HS-27A (cell line): ENCODE measurements at regions not wholly inside any gene's neighbourhood (a gene's known extent, or its start where the extent isn't known, plus 50 kb on each side); places are given as distances from the start of the nearest gene placed in this dataset.

ENCODE experiments used
- DNase-seq: peaks from one replicate; pipeline ENCODE4 v3.0.0-alpha.2; 2012; ENCODE audit warnings: low read depth, missing footprints

DNA sequence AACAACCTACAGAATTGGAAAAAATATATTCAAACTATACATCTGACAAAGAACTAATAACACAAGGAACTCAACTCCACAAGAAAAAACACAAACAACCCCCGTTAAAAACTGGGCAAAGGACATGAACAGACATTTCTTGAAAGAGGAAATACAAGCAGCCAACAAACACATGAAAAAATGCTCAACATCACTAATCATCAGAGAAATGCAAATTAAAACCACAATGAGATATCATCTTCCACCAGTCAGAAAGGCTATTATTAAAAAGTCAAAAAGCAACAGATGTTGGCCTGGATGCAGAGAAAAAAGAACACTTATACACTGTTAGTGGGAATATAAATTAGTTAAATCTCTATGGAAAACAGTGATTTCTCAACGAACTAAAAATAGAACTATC is 82.6 kb upstream of the CCDC91 start:
- no peak for DNase-seq

DNA sequence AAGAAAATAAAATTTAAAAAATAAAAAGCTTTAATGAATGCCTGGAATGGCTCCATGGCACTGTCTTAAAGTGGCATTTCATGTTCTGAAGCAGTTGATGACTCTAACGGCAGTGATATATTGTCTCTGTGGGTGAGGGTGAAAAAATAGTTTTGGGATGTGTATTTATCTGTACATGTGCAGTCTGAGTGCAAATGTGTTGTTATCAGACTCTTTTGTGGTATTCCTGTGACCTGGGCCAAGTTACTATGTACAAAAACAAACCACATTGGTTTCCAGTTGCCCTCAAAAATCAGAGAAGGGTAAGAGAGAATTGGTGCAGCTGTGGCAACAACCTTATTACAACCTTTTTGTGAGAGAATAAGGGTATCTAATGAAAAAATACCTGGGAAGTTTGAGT is 81.7 kb upstream of the CCDC91 start:
- no peak for DNase-seq

DNA sequence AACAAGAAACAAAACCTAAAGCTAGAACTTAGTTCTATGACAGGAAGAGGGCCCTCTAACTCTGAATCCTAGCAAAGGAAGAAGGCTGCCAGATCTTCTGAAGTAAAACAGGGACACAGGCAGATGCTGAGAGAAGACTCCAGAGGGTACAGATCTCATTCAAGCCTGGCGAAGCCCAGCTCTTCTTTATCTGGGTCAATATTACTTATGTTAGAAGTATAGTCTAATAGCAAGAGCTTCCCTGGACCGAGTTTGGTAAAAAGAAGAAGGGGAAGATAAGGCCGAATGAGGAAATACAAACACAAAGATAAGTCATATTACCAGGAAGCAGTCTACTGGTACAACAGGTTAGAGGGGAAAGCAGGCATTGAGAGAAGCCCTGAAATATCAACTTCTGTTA is 79.9 kb upstream of the CCDC91 start:
- no peak for DNase-seq

DNA sequence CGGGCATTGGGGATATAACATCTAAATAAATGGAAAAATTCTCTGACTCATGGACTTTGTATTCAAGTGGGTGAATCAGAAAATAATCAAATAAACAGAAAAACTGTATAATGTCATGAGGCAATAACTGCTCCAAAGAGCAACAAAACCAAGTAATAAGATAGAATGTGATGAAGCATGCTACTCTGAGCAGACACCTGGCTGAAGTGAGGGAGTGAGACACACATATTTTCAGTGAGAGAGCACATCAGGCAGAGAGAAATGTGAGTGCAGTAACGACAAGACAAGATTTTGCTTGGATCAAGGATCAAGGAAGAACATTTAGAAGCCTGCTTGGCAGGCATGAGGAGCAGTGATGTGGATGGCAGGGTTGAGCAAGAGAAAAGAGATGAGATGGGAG is 75.8 kb upstream of the CCDC91 start:
- DNase-seq: no peak

DNA sequence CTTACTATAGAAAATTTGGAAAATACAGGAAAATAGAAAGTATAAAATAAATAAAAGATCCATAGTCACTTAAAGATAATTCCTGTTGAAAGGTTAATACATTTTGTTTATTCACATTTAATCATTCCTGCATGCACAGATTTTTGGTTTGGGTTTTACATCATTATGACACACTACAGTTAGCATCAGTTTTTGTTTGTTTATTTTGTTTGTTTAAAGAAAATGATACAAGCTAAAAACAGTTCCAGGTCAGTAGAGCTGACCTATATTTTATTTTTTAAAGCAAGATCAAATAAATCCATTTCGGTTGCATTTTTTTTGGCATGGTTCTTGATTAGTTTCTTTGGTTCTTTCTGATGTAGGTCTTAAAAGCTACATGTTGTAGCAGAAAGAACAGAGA is 68.8 kb upstream of the CCDC91 start:
- DNase-seq: no peak

DNA sequence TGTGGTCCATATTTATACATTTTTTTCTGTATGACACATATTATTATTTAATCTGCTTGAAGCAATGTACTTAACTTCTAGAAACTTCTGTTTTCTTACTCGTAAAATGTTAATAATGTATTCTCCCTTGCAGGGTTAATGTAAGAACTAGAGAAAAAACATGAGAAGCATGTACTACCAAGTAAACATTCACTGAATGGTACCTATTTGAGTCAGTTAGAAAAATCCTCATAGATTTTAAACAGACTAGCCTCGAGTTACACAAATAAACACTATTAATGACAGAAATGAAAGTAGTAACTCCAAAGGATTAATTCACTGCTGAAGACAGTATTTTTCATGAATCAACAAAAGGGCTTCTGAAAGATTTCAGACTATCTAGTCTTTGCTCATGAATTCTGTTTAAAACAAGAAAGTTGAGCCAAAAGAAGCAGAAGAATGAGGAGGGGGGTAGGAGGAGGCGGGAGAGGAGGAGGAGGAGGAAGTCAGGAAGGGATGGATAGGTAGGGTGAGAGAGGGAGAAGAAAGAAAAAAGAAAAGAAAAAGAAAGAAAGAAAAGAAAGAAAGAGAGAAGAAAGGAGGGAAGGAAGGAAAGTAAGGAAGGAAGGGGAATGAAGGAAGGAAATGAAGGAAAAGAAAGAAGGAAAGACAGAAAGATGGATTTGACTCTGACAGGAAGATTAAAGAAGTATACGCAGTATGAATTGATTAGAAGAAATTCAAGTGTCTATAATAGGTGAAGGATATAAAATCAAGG is 68.2 kb upstream of the CCDC91 start:
- DNase-seq: no peak

DNA sequence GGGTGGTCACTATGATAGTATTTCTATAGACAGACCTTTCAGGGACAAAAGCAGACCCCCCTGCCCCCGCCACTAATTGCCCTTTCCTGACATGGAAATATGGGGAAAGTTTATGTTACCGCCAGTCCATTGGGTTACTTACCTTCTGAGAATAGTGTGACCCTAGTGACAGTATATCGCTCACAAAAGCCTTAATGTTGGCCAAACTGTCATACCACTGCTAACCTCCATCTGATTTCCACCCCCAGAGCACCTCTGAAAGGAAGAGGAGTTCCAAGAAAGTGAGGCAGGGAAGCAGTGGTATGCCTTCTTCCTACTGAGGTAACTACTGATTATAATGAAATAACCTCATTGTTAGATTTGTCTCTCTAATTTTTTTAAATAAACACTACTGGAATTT is 67.5 kb upstream of the CCDC91 start:
- DNase-seq: no peak

DNA sequence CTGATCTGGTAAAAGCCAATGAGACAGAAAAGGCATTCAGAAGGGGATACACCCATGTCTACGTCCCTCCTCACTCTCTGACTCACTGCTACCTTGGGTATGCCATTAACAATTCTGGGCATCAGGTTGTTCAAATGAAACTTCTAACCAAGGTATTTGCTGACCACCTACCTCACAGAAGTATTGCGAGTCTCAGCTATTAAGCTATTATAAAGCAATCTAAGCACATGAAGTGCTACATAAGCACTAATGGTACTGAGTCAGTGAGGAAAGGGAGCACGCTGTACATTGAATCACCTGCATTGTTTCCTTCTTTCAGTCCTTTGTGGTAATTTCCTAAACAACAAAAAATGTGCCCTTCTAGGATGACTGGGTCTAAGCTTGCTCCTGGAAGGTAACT is 62.8 kb upstream of the CCDC91 start:
- DNase-seq: no peak

DNA sequence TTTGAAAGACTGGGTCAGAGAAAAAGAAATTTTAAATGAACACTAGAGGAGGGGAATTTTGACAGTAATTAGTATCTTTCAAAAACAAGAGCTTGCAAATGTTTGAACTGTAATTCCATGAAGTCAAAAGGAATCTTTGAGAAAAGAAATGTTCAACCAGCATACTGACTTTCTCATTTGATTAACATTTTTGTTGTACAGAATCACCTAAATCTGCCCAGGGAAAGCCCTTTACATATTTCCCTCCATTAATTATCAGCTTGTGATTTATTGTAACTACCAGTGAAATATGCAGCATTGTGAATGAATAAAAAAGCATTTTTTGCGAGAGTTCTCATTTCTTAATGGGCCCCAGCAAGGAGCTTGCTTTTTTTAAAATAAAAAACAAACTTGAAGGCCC is 61.2 kb upstream of the CCDC91 start:
- DNase-seq: no peak

DNA sequence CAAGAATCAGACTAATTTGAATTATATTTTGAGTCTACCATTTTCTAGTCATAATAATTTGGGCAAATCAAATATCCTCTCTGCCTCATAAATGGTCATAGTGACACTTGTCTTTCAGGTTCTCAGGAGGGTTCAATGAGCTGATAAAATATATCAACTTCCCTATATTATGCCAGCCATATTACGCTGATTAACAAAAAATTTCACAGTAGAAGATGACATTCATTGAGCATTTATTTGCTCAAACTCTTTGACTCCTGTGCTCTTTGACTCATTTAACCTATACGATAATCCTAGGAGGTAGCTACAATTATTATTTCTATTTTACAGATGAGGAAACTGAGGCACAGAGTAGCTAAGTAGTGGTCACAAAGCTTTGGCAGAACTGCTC is 60.0 kb upstream of the CCDC91 start:
- no peak for DNase-seq

DNA sequence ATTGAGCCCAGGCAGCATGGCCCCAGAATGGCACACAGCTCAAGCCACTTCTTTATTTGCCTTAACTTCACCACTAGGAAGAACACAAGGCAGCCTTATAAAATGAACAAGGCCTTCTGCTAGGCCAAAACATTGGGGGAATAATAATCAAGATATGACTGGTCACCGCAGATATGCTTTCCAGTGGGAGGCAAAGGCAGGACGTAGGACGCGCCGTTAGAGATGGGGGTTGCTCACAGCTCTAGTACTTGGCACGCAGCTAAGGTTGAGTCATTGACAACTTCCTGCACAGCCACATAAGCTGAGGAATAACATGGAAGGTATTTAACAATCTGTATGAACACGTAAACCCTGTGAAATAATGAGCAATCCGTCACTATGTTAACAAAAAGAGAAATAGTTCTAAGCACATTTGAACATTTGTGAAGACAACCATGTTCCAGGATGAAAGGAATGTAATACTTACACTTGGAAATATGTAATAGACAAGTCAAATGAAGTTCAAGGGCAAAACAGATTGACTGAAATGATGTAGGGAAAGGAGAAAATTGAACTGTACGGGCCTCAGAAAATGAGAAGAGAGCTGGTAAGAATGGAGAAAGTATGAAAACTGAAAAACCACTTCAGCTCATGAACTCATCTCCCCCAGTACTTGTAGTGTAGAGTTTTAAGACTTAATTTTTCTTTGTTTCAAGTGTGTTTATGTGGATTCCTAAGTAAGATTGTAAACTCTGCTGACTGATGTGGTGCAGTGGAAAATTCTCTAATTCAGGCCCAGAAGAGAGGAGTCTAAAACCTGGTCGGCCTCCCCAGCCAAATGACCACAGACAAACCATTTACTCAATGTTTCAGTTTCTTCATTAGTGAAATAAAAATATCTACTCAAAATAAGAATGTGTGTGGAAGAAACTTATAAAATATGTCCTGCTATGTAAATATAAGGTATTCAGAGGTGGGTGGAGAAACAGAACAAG is 59.3 kb upstream of the CCDC91 start:
- peak; percentile 99 for DNase-seq

DNA sequence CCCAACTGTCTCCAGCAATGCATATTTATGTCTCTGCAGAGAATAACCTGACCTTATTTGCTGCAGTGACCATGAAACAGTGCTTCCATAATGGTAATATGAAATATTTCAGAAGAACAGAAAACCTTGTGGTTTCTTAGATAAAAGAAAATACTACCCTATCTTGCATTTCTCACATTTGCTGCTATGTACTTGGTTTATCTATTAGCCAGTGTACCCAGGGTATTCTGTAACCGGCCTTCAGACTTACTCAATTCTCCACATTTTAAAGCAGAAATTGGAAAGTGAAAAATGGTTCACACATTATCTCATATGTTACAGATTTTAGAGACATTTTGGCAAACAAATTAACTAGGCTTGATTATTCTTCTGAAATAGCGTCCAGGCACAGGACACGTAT is 57.9 kb upstream of the CCDC91 start:
- DNase-seq: no peak

DNA sequence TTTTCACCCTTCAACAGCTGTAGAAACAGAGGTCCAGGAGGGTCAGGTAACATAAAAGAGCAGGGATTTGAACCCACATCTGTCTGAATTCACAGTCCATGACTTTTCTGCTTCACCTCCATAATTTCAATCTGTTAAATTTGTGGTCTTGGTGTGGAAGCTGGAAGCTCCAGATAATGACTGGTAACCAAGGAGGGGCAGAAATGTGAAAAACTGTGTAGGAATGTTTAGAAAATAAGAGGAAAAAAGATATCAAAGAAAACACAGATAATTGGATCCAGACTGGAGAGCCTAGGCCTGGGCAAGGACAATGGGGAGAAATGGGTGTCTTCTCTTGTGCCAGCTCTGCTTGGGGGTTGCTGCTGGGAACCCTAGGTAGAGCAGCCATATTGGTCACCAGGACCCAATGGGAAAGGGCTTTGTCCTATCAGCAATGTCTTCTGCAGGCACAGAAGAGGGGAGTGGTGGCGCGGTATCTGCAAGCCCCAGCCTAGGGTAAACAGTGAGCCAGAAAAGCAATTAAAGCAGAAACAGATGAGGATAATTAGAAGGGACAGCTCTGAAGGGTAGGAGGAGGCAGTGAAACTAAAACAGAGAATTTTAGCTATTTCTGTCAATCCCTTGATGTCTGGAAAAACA is 54.3 kb upstream of the CCDC91 start:
- DNase-seq: no peak

DNA sequence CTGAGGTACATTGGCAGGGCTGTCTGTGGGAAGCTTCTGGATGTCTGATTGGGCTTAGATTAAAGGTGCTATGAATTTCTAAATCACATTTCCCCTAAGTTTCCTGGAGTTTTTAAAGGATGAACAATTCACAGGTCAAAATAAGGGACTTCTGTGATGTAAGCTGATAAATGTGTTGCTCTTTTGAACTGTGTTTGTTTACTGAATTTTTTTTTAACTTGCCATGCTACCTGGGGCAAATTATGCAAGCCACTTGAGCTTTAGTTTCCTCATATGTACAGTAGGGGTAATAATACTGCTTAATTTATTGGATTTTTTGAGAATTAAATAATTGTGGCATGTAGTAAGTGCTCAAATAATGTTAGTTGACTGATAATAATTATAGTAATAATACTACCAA is 52.8 kb upstream of the CCDC91 start:
- no peak for DNase-seq

DNA sequence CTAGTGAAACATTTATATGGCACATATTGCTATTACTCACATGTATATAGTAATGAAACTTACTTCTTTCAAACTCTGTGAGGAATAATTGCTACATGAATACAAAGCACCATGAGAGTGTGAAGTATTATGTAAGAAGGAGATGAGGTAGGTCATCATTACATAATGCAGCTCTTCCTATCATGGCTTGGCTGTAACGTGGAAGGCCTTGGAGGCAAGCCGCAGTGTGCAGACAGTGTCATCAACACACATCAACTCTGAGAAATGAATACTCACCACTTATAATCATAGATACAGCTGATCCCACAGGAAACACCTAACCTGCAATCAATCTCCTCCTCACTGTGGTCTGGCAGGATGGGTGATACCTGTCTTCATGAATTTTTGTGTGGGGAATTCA is 49.9 kb upstream of the CCDC91 start:
- no peak for DNase-seq
